Calu3 (cell line): ENCODE measurements at regions not wholly inside any gene's neighbourhood (a gene's known extent, or its start where the extent isn't known, plus 50 kb on each side); places are given as distances from the start of the nearest gene placed in this dataset.

Source experiments
- BruUV-seq: library from RNA; stranded (reverse); fragments of 400-500 nt; replicated peaks from 2 replicates; lab custom pipeline; 2021; lab: Mats Ljungman, UMichigan
- CTCF ChIA-PET: fragments of 300-600 bp; sonication (Branson Sonifier 250); formaldehyde crosslinking; loops from one replicate; lab custom pipeline; 2022; ENCODE audit warnings: antibody characterized with exemption; lab: Charles Lee
- DNase-seq: peaks from one replicate; pipeline ENCODE4 v3.0.0; 2022
- H3K27ac Mint-ChIP-seq: one replicate; pipeline ENCODE4 v1.8.0; 2022; ENCODE audit warnings: mixed read lengths; ENCODE audit not compliant: unreplicated experiment
- H3K27me3 Mint-ChIP-seq: one replicate; pipeline ENCODE4 v1.8.0; 2022; ENCODE audit warnings: mixed read lengths; ENCODE audit not compliant: unreplicated experiment
- H3K36me3 Mint-ChIP-seq: one replicate; pipeline ENCODE4 v1.8.0; 2022; ENCODE audit warnings: mild to moderate bottlenecking, moderate library complexity, mixed read lengths; ENCODE audit not compliant: insufficient read depth, unreplicated experiment
- H3K4me1 Mint-ChIP-seq: one replicate; pipeline ENCODE4 v1.8.0; 2022; ENCODE audit warnings: mild to moderate bottlenecking, low read depth, mixed read lengths; ENCODE audit not compliant: unreplicated experiment
- H3K4me3 Mint-ChIP-seq: one replicate; pipeline ENCODE4 v1.8.0; 2022; ENCODE audit warnings: mild to moderate bottlenecking, low read depth, moderate library complexity, mixed read lengths; ENCODE audit not compliant: unreplicated experiment
- H3K9me3 Mint-ChIP-seq: one replicate; pipeline ENCODE4 v1.8.0; 2022; ENCODE audit warnings: low read depth, mixed read lengths; ENCODE audit not compliant: unreplicated experiment
- CTCF ChIP-seq: fragments of 200-600 bp; IDR thresholded peaks from one replicate; pipeline ENCODE4 v1.8.0; 2022; ENCODE audit warnings: antibody characterized with exemption; ENCODE audit not compliant: unreplicated experiment
- intact Hi-C: fragments of 100-400 bp; cut with micrococcal nuclease; formaldehyde crosslinking; loops from one replicate; pipeline ENCODE4 v1.10.0; 2022; ENCODE audit not compliant: unreplicated experiment

GRCh38 chr18:21168880-21169279 lies 57.3 kb upstream of the ROCK1 start:
- Mint-ChIP-seq H3K4me3 (no peak overlapping the region), H3K27ac (no peak overlapping the region), H3K27me3 (no peaks in the 10 kb centered on the region), H3K9me3 (no peaks in the 10 kb centered on the region), H3K36me3 (no peaks in the 10 kb centered on the region), H3K4me1 (peaks cover 8% of the 10 kb centered on the region)
- BruUV-seq, result no TSS peak
- no peak for DNase-seq
- CTCF ChIA-PET, result no interaction called here
- no peak for TF ChIP-seq CTCF
- intact Hi-C loops, result no loop called here

GRCh38 chr18:21177822-21178221 lies 64.2 kb upstream of the GREB1L start:
- no peak for DNase-seq
- no peak overlapping the region for H3K4me3 Mint-ChIP-seq
- H3K4me1 Mint-ChIP-seq, result no peaks in the 10 kb centered on the region
- intact Hi-C loops, result no loop called here
- H3K27me3 Mint-ChIP-seq, result peaks cover 13% of the 10 kb centered on the region
- no peak overlapping the region for H3K27ac Mint-ChIP-seq
- H3K36me3 Mint-ChIP-seq, result no peaks in the 10 kb centered on the region
- H3K9me3 Mint-ChIP-seq, result no peaks in the 10 kb centered on the region
- TF ChIP-seq CTCF, result no peak
- BruUV-seq, result no TSS peak
- CTCF ChIA-PET, result no interaction called here

GRCh38 chr18:21179590-21180220 lies 62.3 kb upstream of the GREB1L start:
- no TSS peak for BruUV-seq
- no peaks in the 10 kb centered on the region for H3K36me3 Mint-ChIP-seq
- CTCF ChIA-PET, result interaction anchor here (0.8 kb wide), 1 partner anchor 12 kb away, joined by 4 read pairs; no protein-coding TSS in a partner anchor
- intact Hi-C loops, result loop anchor here (5.0 kb wide), 1 partner anchor 107 kb away; no protein-coding TSS in a partner anchor
- H3K4me1 Mint-ChIP-seq, result peaks cover 10% of the 10 kb centered on the region
- H3K27me3 Mint-ChIP-seq, result peaks cover 13% of the 10 kb centered on the region
- no peak overlapping the region for H3K27ac Mint-ChIP-seq
- peak; percentile 74 for TF ChIP-seq CTCF
- no peak overlapping the region for H3K4me3 Mint-ChIP-seq
- no peaks in the 10 kb centered on the region for H3K9me3 Mint-ChIP-seq
- DNase-seq, result peak; percentile 56

GRCh38 chr18:21180588-21180987 lies 61.4 kb upstream of the GREB1L start:
- Mint-ChIP-seq H3K27me3 (peaks cover 13% of the 10 kb centered on the region), H3K4me1 (peaks cover 11% of the 10 kb centered on the region), H3K36me3 (no peaks in the 10 kb centered on the region), H3K9me3 (no peaks in the 10 kb centered on the region), H3K27ac (no peak overlapping the region), H3K4me3 (no peak overlapping the region)
- TF ChIP-seq CTCF, result no peak
- intact Hi-C loops, result loop anchor here (5.0 kb wide), 1 partner anchor 108 kb away; no protein-coding TSS in a partner anchor
- BruUV-seq, result no TSS peak
- CTCF ChIA-PET, result no interaction called here
- DNase-seq, result no peak
